ENCODE measurements at regions not wholly inside any gene's neighbourhood (a gene's known extent, or its start where the extent isn't known, plus 50 kb on each side); places are given as distances from the start of the nearest gene placed in this dataset.

DNA sequence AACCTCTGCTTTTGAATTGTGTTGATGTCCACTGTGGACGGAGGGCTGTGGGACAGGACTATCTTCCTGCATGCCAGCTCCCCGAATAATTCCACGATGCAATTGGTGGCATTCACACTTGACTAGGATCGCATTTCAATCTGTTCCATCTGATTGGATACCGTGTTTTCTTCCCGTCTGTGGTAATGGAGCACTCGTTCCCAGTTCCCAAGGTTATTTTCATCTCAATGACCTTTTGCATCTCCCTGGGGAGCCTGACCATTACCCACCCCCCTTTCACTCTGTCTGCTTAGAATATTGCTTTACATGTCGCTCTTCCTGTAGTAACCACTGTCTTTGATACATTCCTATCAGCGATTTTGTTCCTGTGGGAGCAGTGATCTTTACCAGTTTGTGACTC, 402.2 kb upstream of the WWC1 start:
- Histone ChIP-seq H3K4me1 (ENCODE audit: insufficient read depth, low read length) (no peaks in the 10 kb centered on the region), H3K4me2 (ENCODE audit: low read depth, low read length) (no peak overlapping the region), H3K79me2 (ENCODE audit: insufficient read depth, low read length) (no peaks in the 10 kb centered on the region), H2AFZ (ENCODE audit: low read length) (no peak overlapping the region), H3K9ac (ENCODE audit: insufficient read depth, low read depth, low read length) (no peak overlapping the region), H3K27me3 (ENCODE audit: control insufficient read depth in 1 of 2, insufficient read depth in 2 of 2, low read length in 2 of 2) (no peaks in the 10 kb centered on the region), H3K27ac (ENCODE audit: extremely low read length, insufficient read depth, low read length) (no peak overlapping the region), H4K20me1 (ENCODE audit: insufficient read depth, low read length) (no peaks in the 10 kb centered on the region), H3K4me3 (replicated peaks in 1 of 3; ENCODE audit: insufficient read depth in 1 of 3, low read depth in 2 of 3, low read length in 3 of 3) (no peak overlapping the region), H3K9me3 (ENCODE audit: low read length) (no peaks in the 10 kb centered on the region), H3K36me3 (replicated peaks in 1 of 2; ENCODE audit: control insufficient read depth in 1 of 2, insufficient read depth in 2 of 2, low read length in 2 of 2) (no peaks in the 10 kb centered on the region)
- WGBS (ENCODE audit: low lambda C conversion rate): 44% methylated on average over 9 of the region's 9 CpGs
- intact Hi-C loops (cut with micrococcal nuclease; ENCODE audit: unreplicated experiment): no loop called here
- ATAC-seq (no peak), FAIRE-seq (no peak), DNase-seq (ENCODE audit: low spot score) (no peak)
- TF ChIP-seq KAT2B (IDR thresholded peaks at IDR 0.05; ENCODE audit: borderline replicate concordance, low read depth, low read length): no peak
- no peak for TF ChIP-seq ARNTL (CRISPR knock-in tag; IDR thresholded peaks at IDR 0.05)
- no peak for TF ChIP-seq ASH2L (IDR thresholded peaks at IDR 0.05; ENCODE audit: insufficient read length, low read depth, low read length)
- TF ChIP-seq ZBTB7A (CRISPR knock-in tag; IDR thresholded peaks at IDR 0.05): no peak
- TF ChIP-seq MTF1 (CRISPR knock-in tag; IDR thresholded peaks at IDR 0.05): no peak
- TF ChIP-seq SPEN (CRISPR knock-in tag; IDR thresholded peaks at IDR 0.05; ENCODE audit: low read depth): no peak
- BruUV-seq (replicated peaks): no TSS peak
- ChIA-PET CTCF (ENCODE audit: low intra/inter-chr PET ratio, low total read pairs) (no interaction called here), POLR2A (no interaction called here)
- in situ Hi-C loops (cut with HindIII; ENCODE audit: extremely low pct_ligation_motif_present, low pct_unique_long_range_greater_than_20kb): no loop called here

DNA sequence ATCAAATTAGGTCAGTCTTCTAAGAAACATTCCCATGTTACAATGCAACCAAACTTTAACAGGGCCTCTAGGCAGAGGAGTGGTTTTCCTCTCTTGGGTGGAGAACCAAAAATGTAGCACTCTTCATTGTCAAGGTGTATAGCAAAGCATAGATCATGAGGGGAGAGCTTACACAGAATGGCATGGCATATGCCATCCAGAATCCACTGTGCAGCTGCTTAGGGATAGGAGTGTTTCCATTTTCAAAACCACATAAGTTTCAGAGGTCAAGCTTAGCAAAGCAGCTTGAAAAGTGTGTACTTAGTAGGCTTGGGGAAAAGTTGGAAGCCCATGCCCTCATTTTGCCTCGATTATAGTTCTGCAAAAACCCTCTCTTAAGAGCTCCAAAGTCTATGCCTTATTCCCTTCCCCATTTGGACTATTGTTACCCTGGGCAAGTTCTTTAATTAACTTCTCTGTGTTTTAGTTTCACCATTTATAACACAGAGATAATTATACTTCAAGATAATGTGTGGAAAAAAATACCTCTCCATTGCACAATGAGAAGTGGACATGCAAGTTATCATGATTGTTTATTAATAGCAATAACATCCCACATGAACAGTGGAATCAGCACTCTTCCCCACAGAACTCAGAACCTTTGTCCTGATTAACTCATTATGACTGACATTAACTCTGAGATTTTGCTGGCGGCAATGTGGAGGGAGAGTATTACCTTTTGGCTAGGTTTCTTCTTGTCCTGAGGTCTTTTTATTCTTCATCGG, 398.9 kb upstream of the WWC1 start:
- FAIRE-seq: no peak
- no peaks in the 10 kb centered on the region for H3K4me1 ChIP-seq (ENCODE audit: insufficient read depth, low read length)
- H3K9ac ChIP-seq (ENCODE audit: insufficient read depth, low read depth, low read length): no peak overlapping the region
- CTCF ChIA-PET (ENCODE audit: low intra/inter-chr PET ratio, low total read pairs): no interaction called here
- no peak overlapping the region for H3K4me2 ChIP-seq (ENCODE audit: low read depth, low read length)
- in situ Hi-C loops (cut with HindIII; ENCODE audit: extremely low pct_ligation_motif_present, low pct_unique_long_range_greater_than_20kb): no loop called here
- H3K36me3 ChIP-seq (replicated peaks in 1 of 2; ENCODE audit: control insufficient read depth in 1 of 2, insufficient read depth in 2 of 2, low read length in 2 of 2): no peaks in the 10 kb centered on the region
- no peaks in the 10 kb centered on the region for H4K20me1 ChIP-seq (ENCODE audit: insufficient read depth, low read length)
- intact Hi-C loops (cut with micrococcal nuclease; ENCODE audit: unreplicated experiment): no loop called here
- H3K27ac ChIP-seq (ENCODE audit: extremely low read length, insufficient read depth, low read length): no peak overlapping the region
- no peak for DNase-seq (ENCODE audit: low spot score)
- no peak overlapping the region for H3K4me3 ChIP-seq (replicated peaks in 1 of 3; ENCODE audit: insufficient read depth in 1 of 3, low read depth in 2 of 3, low read length in 3 of 3)
- 17% methylated on average over 3 of the region's 3 CpGs for WGBS (ENCODE audit: low lambda C conversion rate)
- H3K27me3 ChIP-seq (ENCODE audit: control insufficient read depth in 1 of 2, insufficient read depth in 2 of 2, low read length in 2 of 2): no peaks in the 10 kb centered on the region
- H2AFZ ChIP-seq (ENCODE audit: low read length): no peak overlapping the region
- H3K79me2 ChIP-seq (ENCODE audit: insufficient read depth, low read length): no peaks in the 10 kb centered on the region
- ATAC-seq: no peak
- no TSS peak for BruUV-seq (replicated peaks)
- H3K9me3 ChIP-seq (ENCODE audit: low read length): no peaks in the 10 kb centered on the region
- POLR2A ChIA-PET: no interaction called here
- TF ChIP-seq MYC (CRISPR knock-in tag; IDR thresholded peaks at IDR 0.05; ENCODE audit: borderline replicate concordance) (no peak), ZNF138 (CRISPR knock-in tag; IDR thresholded peaks at IDR 0.05; ENCODE audit: low read depth) (no peak), RFX5 (IDR thresholded peaks at IDR 0.05; ENCODE audit: low read depth, low read length) (no peak), JDP2 (CRISPR knock-in tag; IDR thresholded peaks at IDR 0.05; ENCODE audit: borderline replicate concordance) (no peak), ZNF589 (CRISPR knock-in tag; conservative IDR thresholded peaks at IDR 0.05) (no peak), MED8 (CRISPR knock-in tag; IDR thresholded peaks at IDR 0.05; ENCODE audit: insufficient replicate concordance) (no peak), ZNF598 (CRISPR knock-in tag; IDR thresholded peaks at IDR 0.05; ENCODE audit: borderline replicate concordance) (no peak)
- TF ChIP-seq, protein P1, sequence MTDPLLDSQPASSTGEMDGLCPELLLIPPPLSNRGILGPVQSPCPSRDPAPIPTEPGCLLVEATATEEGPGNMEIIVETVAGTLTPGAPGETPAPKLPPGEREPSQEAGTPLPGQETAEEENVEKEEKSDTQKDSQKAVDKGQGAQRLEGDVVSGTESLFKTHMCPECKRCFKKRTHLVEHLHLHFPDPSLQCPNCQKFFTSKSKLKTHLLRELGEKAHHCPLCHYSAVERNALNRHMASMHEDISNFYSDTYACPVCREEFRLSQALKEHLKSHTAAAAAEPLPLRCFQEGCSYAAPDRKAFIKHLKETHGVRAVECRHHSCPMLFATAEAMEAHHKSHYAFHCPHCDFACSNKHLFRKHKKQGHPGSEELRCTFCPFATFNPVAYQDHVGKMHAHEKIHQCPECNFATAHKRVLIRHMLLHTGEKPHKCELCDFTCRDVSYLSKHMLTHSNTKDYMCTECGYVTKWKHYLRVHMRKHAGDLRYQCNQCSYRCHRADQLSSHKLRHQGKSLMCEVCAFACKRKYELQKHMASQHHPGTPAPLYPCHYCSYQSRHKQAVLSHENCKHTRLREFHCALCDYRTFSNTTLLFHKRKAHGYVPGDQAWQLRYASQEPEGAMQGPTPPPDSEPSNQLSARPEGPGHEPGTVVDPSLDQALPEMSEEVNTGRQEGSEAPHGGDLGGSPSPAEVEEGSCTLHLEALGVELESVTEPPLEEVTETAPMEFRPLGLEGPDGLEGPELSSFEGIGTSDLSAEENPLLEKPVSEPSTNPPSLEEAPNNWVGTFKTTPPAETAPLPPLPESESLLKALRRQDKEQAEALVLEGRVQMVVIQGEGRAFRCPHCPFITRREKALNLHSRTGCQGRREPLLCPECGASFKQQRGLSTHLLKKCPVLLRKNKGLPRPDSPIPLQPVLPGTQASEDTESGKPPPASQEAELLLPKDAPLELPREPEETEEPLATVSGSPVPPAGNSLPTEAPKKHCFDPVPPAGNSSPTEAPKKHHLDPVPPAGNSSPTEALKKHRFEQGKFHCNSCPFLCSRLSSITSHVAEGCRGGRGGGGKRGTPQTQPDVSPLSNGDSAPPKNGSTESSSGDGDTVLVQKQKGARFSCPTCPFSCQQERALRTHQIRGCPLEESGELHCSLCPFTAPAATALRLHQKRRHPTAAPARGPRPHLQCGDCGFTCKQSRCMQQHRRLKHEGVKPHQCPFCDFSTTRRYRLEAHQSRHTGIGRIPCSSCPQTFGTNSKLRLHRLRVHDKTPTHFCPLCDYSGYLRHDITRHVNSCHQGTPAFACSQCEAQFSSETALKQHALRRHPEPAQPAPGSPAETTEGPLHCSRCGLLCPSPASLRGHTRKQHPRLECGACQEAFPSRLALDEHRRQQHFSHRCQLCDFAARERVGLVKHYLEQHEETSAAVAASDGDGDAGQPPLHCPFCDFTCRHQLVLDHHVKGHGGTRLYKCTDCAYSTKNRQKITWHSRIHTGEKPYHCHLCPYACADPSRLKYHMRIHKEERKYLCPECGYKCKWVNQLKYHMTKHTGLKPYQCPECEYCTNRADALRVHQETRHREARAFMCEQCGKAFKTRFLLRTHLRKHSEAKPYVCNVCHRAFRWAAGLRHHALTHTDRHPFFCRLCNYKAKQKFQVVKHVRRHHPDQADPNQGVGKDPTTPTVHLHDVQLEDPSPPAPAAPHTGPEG (CRISPR knock-in tag; IDR thresholded peaks at IDR 0.05): no peak
